ENCODE measurements at regions not wholly inside any gene's neighbourhood (a gene's known extent, or its start where the extent isn't known, plus 50 kb on each side); places are given as distances from the start of the nearest gene placed in this dataset.

DNA sequence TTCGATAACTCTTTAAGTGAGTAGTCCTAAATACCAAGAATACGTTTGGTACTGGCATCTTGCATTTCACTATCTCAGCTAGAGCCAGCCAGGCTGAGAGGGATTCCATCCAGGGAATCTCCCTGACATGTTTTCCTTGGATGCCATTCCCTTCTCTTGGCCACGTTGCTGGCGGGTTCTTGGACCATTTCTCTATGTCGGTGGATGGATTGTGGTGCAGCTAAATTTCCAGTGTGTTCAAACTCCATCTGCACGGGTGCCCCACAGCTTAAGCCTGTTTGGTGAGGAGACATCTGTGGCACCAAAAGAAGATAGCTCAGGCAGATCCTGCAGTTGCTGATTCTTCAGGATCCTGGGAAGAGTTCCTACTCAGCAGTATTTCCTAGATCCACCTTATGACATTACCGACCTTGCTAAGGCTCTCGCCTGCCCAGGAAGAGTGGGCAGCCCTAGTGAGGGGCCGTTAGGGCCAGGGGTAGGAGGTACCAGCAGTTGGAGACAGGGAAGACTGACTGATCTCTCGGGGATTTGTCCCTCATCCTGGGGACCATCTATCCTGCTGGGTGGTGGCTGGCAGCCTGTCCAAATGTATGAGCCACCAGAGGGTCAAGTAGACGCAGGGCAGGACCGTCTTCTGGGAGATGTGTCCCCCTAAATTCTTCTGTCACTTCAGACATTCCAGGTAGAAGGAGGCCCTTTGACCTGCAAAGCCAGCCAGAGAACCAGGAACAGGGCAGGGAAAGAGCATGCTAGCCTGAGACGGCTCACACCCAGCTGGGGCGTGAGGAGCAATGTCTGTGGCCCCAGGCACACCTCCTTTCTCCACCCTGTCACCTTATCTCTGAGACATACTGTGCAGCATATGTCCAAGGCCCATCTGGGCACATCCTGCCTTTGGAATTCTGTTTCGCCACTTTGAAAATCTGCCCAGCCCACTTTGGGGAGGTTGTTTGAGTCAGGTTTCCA, 72.6 kb upstream of the CAPRIN2 start:
- no peak overlapping the region for H3K4me2 ChIP-seq (replicated peaks; ENCODE audit: low read depth, low read length, poor library complexity, severe bottlenecking)
- intact Hi-C loops (cut with micrococcal nuclease), result no loop called here
- ATAC-seq (ENCODE audit: low read depth) (no peak), DNase-seq (no peak)
- POLR2A ChIA-PET, result no interaction called here
- H3K4me3 ChIP-seq (ENCODE audit: control extremely low read depth in 1 of 5, extremely low read depth in 1 of 5, insufficient read depth in 1 of 5, low read depth in 2 of 5, low read length in 4 of 5), result no peak overlapping the region
- WGBS (ENCODE audit: insufficient coverage), result 76% methylated on average over 13 of the region's 15 CpGs
- H3K27me3 ChIP-seq (replicated peaks in 1 of 4; ENCODE audit: control extremely low read depth in 1 of 4, control insufficient read depth in 3 of 4, insufficient read depth in 4 of 4, low read length in 3 of 4), result peaks cover 0 to 25% (median 7%) of the 10 kb centered on the region in 4 experiments
- no peaks in the 10 kb centered on the region for H3K9me3 ChIP-seq (ENCODE audit: control extremely low read depth in 1 of 3, control insufficient read depth in 2 of 3, insufficient read depth in 1 of 3, low read length in 2 of 3)
- H3K9ac ChIP-seq (ENCODE audit: low read length), result no peak overlapping the region
- Mint-ChIP-seq H3K4me3 (no peak overlapping the region), H3K4me1 (peaks cover 11% of the 10 kb centered on the region), H3K9me3 (ENCODE audit: insufficient read depth) (no peaks in the 10 kb centered on the region), H3K27ac (no peak overlapping the region), H3K27me3 (peaks cover 54% of the 10 kb centered on the region)
- H3K36me3 ChIP-seq (replicated peaks in 1 of 2; ENCODE audit: control extremely low read depth in 1 of 2, control insufficient read depth in 1 of 2, extremely low read depth in 1 of 2, insufficient read depth in 2 of 2, low read length in 1 of 2), result no peaks in the 10 kb centered on the region
- no peaks in the 10 kb centered on the region for H3K79me2 ChIP-seq (ENCODE audit: control insufficient read depth, insufficient read depth, low read length)
- peaks cover under 1 to 12% of the 10 kb centered on the region in 2 donors for H3K4me1 ChIP-seq (ENCODE audit: control insufficient read depth in 2 of 2, insufficient read depth in 2 of 2, low read length in 2 of 2)
- no peak overlapping the region for H2AFZ ChIP-seq (ENCODE audit: insufficient read depth, low read depth, low read length, poor library complexity, severe bottlenecking)
- TF ChIP-seq, protein P1, sequence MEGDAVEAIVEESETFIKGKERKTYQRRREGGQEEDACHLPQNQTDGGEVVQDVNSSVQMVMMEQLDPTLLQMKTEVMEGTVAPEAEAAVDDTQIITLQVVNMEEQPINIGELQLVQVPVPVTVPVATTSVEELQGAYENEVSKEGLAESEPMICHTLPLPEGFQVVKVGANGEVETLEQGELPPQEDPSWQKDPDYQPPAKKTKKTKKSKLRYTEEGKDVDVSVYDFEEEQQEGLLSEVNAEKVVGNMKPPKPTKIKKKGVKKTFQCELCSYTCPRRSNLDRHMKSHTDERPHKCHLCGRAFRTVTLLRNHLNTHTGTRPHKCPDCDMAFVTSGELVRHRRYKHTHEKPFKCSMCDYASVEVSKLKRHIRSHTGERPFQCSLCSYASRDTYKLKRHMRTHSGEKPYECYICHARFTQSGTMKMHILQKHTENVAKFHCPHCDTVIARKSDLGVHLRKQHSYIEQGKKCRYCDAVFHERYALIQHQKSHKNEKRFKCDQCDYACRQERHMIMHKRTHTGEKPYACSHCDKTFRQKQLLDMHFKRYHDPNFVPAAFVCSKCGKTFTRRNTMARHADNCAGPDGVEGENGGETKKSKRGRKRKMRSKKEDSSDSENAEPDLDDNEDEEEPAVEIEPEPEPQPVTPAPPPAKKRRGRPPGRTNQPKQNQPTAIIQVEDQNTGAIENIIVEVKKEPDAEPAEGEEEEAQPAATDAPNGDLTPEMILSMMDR (IDR thresholded peaks at IDR 0.05), result no peak
- no peak for TF ChIP-seq EZH2 (IDR thresholded peaks at IDR 0.05; ENCODE audit: borderline replicate concordance, insufficient read depth, low read depth, low read length, poor library complexity, severe bottlenecking)
- no peak overlapping the region for H3K27ac ChIP-seq (ENCODE audit: low read length in 2 of 2)
- H4K20me1 ChIP-seq (ENCODE audit: control insufficient read depth, insufficient read depth, low read length, poor library complexity, severe bottlenecking), result no peaks in the 10 kb centered on the region
- CTCF ChIA-PET, result no interaction called here

DNA sequence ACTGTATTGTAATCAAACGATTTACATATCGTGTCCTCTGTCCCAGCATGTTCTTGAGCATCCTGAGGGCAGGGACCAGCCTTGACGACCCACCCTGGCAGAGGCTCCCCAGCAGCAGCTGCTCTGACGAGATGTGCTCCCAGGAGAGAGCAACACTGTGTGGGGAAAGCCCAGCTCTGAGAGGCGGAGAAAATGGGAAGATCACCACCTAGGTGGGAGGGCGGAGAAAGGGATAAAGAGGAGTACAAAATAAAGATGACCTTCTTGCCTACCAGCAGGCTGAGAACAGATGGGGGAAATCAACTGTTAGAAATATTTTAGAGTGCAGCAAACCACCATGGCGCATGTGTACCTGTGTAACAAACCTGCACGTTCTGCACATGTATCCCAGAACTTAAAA, 71.5 kb upstream of the CAPRIN2 start:
- Histone ChIP-seq H4K20me1 (ENCODE audit: control insufficient read depth, insufficient read depth, low read length, poor library complexity, severe bottlenecking) (no peaks in the 10 kb centered on the region), H3K79me2 (ENCODE audit: control insufficient read depth, insufficient read depth, low read length) (no peaks in the 10 kb centered on the region), H3K4me1 (ENCODE audit: control insufficient read depth in 2 of 2, insufficient read depth in 2 of 2, low read length in 2 of 2) (peaks cover 6 to 14% of the 10 kb centered on the region in 2 donors), H2AFZ (ENCODE audit: insufficient read depth, low read depth, low read length, poor library complexity, severe bottlenecking) (no peak overlapping the region), H3K27me3 (replicated peaks in 1 of 4; ENCODE audit: control extremely low read depth in 1 of 4, control insufficient read depth in 3 of 4, insufficient read depth in 4 of 4, low read length in 3 of 4) (peaks cover 0 to 25% (median 7%) of the 10 kb centered on the region in 4 experiments), H3K27ac (ENCODE audit: low read length in 2 of 2) (no peak overlapping the region), H3K4me3 (ENCODE audit: control extremely low read depth in 1 of 5, extremely low read depth in 1 of 5, insufficient read depth in 1 of 5, low read depth in 2 of 5, low read length in 4 of 5) (no peak overlapping the region), H3K4me2 (replicated peaks; ENCODE audit: low read depth, low read length, poor library complexity, severe bottlenecking) (no peak overlapping the region), H3K9me3 (ENCODE audit: control extremely low read depth in 1 of 3, control insufficient read depth in 2 of 3, insufficient read depth in 1 of 3, low read length in 2 of 3) (no peaks in the 10 kb centered on the region), H3K9ac (ENCODE audit: low read length) (no peak overlapping the region), H3K36me3 (replicated peaks in 1 of 2; ENCODE audit: control extremely low read depth in 1 of 2, control insufficient read depth in 1 of 2, extremely low read depth in 1 of 2, insufficient read depth in 2 of 2, low read length in 1 of 2) (no peaks in the 10 kb centered on the region)
- intact Hi-C loops (cut with micrococcal nuclease), result no loop called here
- CTCF ChIA-PET, result interaction anchor here (1.9 kb wide), 1 partner anchor 19 kb away, joined by 4 read pairs; no protein-coding TSS in a partner anchor
- DNase-seq, result no peak
- ATAC-seq (ENCODE audit: low read depth), result no peak
- WGBS (ENCODE audit: insufficient coverage), result 85% methylated on average over 6 of the region's 8 CpGs
- Mint-ChIP-seq H3K4me3 (no peak overlapping the region), H3K27me3 (peaks cover 58% of the 10 kb centered on the region), H3K9me3 (ENCODE audit: insufficient read depth) (no peaks in the 10 kb centered on the region), H3K27ac (no peak overlapping the region), H3K4me1 (peaks cover 16% of the 10 kb centered on the region)
- TF ChIP-seq, protein P1 (IDR thresholded peaks at IDR 0.05), result no peak
- no peak for TF ChIP-seq EZH2 (IDR thresholded peaks at IDR 0.05; ENCODE audit: borderline replicate concordance, insufficient read depth, low read depth, low read length, poor library complexity, severe bottlenecking)
- POLR2A ChIA-PET, result interaction anchor here (0.7 kb wide), 1 partner anchor 69 kb away, joined by 3 read pairs; no protein-coding TSS in a partner anchor

Data from B cell (primary cell).